ENCODE measurements at regions not wholly inside any gene's neighbourhood (a gene's known extent, or its start where the extent isn't known, plus 50 kb on each side); places are given as distances from the start of the nearest gene placed in this dataset.

DNA sequence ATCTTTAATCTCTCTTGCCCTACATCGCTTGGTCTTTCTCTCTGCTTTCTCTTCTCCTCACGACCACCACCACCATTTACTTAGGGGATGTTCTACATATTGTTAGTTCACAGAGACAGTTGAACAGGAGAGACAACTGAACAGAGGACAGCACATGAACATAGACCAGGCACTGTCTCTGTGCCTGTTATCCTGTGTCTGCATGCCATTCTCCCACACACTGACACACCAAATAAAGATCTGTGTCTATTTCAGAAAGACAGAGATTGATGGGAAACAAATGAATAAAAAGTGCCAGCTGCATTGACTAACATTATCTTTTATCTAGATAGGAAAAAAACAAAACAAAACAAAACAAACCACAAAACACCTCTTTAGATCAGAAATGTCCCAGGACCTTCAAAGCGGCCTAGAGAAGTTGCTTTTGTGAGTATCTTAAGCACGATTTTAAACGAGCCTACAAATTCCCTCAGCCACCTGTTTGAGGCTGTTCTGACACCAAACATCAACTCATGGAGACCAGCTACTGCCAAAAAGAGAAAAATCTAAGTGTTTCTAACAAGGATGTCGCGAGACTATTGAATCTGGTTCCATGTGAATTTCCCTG lies 77.6 kb upstream of the PARP11 start:
- FAIRE-seq, result no peak

- no peak for FAIRE-seq
Measured at GRCh38 chr12:3947781-3948180, 74.6 kb upstream of the PARP11 start.

GRCh38 chr12:3945671-3946070 lies 72.5 kb upstream of the PARP11 start:
- no peak for FAIRE-seq

GRCh38 chr12:3944620-3945019 lies 71.4 kb upstream of the PARP11 start:
- no peak for FAIRE-seq

DNA sequence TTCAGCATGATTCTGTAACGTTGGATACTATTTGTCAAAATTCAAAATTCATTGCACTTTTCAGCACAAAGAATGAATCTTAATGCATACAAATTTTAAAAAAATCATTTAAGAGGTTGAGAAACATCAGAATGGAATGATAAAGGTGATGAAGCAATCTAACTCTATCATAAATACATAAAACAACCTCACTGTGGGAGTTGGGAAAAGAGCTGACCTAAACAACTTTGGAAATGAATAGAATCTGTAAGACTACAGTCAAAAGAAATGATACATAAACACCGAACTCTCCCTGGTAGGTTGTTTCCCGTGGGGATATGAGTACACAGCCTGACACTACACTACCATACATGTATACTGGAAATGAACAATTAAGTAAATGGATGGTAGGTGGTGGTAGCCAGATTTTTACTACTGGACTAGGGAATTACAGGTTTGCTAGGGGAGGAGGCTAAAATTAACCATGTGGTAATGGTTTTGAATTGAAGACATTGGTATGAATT lies 64.9 kb upstream of the PARP11 start:
- FAIRE-seq, result no peak

GRCh38 chr12:3935078-3935477 lies 61.9 kb upstream of the PARP11 start:
- FAIRE-seq, result no peak

DNA sequence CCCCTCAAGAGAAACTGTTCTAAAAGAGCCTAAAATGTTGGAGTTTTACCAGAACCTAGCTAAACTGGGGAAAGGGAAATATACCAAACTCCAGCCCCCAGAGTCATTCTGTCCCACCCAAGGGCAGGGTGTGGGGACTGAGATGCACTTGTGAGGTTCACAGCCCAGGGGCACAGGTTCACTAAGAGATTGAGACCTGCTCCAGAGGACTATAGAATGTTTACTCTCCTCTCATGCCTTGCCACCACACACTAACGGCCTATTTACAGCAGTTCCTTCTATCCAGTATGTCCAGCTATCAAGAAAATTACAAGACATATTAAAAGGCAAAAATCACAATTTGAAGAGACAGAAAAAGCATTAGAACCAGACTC lies 60.6 kb upstream of the PARP11 start:
- FAIRE-seq, result no peak

GRCh38 chr12:3933074-3933818 lies 60.0 kb upstream of the PARP11 start:
- FAIRE-seq, result no peak

GRCh38 chr12:3931776-3932175 lies 58.6 kb upstream of the PARP11 start:
- FAIRE-seq, result no peak

- FAIRE-seq, result no peak
Measured at GRCh38 chr12:3931206-3931605, 58.0 kb upstream of the PARP11 start.

DNA sequence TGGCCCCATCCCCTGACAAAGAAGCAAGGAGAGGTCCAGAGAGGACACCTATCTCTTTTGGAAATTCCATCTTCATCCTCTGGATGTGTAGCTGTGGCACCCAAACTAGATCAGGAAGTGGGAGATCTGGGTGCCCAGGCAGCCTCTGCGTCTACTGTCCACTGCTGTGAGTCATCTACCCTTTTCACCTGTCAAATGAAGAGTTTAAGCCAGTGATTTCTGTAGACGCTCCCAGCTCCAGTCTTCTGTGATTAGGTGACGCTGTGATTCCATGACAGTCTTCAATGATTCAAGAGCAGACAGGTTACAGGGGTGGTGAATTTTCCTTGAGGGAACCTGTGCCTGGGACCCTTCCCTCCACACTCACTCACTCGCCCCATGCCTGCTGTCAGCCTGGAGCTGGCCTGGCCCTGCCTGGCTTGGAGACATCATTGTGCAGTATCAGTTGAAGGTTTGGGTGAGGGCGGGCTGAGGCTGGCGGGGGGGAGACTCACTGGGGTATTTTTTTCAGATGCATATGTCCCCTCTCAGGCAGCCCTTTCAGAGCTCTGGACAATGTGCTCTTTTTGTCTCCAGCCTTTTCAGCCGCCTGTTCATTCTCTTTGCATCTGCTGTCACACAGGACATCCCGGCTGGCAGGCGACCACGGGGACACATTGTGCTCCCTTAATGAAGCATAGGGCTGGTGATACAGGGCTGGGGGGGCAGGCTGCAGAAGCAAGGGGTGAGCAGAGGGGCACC lies 56.8 kb upstream of the PARP11 start:
- no peak for FAIRE-seq

DNA sequence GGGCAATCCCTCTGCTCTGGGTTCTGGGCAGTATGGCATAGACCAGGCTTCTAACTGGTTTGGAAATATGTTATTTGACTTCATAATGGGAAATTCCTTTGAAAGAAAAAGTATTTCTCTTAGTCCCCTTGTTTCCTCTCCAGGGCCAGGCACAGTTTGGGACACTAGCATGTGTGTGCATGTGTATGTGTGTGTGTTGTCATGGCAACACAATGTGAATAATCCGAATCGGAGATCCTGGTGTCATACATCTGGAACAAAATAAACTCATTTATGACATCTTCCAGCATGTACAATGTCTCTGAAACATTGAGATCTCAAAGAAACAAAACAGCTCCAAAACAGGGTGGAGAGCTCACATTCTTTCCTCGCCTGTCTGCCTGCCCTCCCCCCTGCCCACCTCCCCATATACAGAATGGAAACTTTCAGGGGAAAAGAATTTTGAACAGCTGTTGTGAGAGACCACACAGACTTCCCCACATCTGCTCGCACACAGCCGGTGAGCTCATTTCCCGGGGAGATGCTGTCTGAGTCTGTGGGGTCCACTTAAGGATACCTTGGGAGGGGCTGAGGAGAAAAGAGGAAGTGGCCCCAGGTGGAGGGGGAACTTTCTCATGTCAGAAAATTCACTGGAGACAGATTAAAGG lies 55.5 kb upstream of the PARP11 start:
- FAIRE-seq, result no peak

- no peak for FAIRE-seq
Measured at GRCh38 chr12:3925621-3926020, 52.4 kb upstream of the PARP11 start.

DNA sequence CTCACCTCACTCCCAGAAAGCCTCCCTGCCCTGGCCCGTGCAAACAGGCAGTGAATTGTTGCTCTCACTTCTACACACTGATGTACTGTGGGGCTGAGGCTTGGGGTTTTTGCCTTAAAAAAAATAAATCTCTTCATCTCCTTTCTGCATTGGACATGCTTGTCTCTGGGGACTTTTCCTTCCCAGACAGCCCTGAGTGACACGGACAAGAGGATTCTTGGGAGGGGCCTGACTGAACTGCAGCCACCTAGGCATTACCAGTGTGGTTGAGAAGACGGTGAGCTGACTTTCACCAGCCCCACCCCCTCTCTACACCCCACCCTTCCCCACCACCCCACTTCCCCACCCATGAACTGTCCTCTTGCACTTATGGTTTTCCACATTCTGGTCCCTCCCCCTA lies 51.6 kb upstream of the PARP11 start:
- no peak for FAIRE-seq

GRCh38 chr12:3923021-3923420 lies 49.8 kb upstream of the PARP11 start:
- FAIRE-seq, result no peak
